ENCODE measurements at regions not wholly inside any gene's neighbourhood (a gene's known extent, or its start where the extent isn't known, plus 50 kb on each side); places are given as distances from the start of the nearest gene placed in this dataset.
"Not testable (repeated sequence)": the region's sequence is repeated elsewhere in the genome, so short reads cannot be mapped to it uniquely, and the experiment has no call there.

DNA sequence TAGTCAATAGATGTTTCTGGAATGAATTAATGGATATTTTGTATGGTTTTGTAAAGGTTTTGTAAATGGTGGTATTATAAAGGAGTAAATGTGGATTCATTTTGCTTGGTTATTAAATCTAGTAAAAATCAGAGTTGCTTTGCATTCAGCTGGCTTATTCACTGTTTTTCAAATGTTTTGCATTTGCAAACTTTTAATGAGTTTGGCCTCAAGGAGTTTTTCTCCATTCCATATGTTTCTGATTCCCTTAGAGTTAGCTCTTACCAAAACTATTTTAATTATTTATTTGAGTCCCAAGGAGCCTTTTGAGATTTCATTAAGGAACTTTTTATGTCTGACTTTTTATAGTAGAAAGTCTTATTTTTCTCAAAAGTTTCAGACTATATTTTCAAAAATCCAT is 992.2 kb downstream of the DIPK2A start:
- no peak for DNase-seq

DNA sequence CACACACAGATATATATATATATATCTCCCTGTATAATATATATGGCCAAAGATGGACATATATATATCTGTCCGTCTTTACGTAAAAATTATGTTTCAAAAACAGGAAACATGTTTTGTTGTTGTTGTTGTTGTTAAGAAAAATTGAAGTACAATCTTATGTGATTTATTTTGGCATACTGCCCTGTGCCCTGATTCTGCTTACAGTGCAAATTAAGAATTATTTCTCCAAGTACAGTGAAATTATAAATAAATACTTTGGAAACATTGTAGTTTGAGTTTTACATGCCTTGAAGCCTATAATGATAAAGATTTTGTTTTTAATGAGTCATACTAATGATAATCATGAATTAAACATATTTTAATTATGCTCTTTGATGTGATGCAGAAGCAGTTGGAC is 994.9 kb downstream of the DIPK2A start:
- DNase-seq: no peak

DNA sequence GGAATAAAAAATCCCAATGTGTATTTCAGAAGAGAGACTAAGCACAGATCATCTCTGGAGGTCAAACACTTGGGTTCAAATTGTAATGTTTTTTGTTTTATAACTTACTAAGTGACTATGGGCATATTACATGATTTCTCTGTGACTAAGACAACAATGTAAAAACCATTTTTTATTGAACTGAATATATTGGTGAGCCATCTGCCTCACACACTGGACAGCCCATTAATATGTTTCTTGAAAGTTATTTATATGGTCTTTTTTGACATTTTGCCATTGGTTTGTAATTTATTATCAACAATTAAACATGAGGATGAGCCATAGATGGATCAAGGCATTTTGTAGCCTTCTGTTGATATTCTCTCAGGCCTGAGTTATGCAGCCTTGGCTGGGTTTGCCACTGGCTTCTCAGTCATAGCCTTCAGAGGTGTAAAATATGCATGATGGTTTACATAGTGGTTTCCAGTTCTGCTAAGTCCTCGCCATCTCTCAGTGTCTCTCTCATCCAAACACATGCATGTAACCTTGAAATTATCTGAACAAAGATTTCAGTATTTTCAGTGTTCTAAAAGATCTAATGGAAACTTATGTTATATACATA is 997.2 kb downstream of the DIPK2A start:
- DNase-seq: no peak

DNA sequence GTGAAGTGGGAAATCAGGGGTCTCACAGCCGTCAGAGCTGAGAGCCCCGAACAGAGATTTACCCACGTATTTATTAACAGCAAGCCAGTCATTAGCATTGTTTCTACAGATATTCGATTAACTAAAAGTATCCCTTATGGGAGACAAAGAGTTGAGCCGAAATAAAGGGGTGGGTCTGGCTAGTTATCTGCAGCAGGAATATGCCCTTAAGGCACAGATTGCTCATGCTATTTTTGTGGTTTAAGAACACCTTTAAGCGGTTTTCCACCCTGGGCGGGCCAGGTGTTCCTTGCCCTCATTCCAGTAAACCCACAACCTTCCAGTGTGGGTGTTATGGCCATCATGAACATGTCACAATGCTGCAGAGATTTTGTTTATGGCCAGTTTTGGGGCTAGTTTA is 1012.9 kb downstream of the DIPK2A start:
- DNase-seq: not testable (repeated sequence)

DNA sequence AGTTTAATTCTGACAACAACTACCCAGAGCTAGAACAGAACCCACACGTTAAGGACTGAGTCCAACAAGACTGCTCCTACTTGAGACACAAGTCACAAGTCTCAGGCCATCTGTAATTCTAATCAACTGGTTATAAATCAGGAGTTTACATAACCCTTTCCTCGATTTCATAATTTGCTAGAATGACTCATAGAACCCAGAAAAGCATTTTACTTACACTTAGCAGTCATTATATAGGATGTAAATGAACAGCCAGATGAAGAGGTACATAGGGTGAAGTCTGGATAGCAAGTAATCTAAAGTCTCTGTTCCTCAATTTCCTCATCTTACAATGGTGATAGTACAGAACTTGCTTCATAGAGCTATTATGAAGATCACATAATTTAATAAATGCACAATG is 1018.2 kb downstream of the DIPK2A start:
- DNase-seq: no peak

DNA sequence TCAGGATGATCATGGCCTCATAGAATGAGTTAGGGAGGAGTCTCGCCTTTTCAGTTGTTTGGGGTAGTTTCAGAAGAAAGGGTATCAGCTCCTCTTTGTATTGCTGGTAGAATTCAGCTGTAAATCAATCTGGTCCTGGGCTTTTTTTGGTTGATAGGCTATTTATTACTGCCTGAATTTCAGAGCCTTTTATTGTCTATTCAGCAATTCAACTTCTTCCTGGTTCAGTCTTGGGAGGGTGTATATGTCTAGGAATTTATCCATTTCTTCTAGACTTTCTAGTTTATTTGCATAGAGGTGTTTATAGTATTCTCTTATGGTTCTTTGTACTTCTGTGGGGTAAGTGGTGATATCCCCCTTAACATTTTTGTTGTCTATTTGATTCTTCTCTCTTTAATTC is 1024.2 kb downstream of the DIPK2A start:
- no peak for DNase-seq

DNA sequence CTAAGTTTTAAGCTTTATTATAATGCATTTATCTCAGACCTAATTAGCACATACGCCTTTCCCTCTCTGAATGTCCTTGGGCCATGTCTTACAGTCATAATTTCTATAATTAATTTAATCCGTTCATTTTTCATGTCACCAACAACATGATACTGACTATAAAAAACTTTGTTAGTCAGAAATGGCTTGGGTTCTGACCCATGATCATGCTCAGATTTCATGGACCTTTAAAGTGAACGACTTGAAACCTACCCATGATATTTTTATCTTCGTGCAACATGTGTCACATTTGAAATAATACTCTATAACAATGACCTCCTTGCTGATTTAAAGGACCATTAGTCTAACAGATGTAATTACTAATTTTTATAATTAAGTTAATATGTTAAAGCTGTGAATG is 1033.8 kb downstream of the DIPK2A start:
- no peak for DNase-seq

DNA sequence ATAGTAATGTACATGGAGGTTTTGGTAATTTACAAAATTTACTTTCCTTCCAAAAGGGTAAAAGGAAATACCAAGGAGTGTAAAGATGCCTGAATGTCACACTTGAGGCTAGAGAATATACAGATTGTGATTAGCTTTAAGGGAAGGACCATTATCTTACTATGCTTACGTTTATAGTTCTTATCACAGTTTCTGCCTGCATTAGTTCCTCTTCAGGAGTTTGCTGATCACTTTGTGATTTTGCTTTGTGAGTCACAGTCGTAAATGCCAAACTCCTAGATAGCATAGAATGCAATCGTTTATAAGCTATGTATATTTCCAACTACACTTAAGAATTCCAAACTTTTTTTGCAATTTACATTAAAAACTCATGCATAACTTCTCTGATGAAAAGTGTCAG is 1034.6 kb downstream of the DIPK2A start:
- no peak for DNase-seq

DNA sequence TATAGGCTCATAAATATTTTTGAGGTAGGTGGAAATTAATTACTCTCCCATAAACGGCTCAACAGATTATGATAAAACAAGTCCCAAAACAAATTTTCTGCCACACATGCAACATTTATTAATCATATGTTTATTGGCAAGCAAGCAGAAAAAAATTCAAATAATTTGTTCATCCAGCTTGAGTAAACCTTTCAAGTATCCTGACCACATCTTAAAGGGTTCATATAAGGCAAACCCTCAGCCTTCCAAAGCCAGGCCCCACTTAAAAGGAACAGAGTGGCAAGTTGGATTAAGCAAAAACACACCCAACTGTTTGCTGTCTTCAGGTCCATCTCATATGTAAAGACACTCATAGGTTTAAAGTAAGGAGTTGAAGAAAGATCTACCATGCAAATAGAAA is 1042.3 kb downstream of the DIPK2A start:
- DNase-seq: no peak

DNA sequence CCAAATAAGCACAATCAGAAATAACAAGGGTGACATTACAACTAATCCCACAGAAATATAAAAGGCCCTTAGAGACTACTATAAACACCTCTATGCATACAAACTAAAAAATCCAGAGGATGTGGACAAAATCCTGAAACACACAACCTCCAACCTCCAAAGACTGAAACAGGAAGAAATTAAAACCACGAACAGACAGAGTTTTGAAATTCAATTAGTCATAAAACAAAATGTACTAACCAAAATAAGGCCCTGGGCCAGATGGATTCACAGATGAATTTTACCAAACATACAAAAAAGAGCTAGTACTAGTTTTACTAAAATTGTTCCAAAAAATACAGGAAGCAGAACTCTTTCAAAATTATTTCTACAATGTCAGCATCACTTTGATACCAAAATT is 1043.6 kb downstream of the DIPK2A start:
- DNase-seq: no peak

DNA sequence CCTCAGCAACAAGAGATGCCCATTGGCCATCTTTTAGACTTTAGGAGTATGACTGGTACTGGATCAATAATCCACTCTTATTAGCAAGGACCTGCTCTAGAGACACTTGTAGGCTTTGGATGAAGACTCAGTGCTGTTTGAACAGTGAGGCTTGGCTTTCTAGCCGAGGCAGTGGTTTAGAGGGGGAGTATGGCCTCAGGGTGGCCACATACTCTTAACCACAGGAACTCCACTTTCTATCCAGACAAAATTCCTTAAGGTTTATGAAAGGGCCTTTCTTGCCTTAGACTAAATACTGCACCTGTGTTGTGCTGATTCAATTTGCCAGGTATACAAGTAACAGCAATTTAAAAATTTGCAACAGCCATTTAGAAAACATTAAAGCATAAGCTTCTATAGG is 1046.3 kb downstream of the DIPK2A start:
- DNase-seq: no peak

DNA sequence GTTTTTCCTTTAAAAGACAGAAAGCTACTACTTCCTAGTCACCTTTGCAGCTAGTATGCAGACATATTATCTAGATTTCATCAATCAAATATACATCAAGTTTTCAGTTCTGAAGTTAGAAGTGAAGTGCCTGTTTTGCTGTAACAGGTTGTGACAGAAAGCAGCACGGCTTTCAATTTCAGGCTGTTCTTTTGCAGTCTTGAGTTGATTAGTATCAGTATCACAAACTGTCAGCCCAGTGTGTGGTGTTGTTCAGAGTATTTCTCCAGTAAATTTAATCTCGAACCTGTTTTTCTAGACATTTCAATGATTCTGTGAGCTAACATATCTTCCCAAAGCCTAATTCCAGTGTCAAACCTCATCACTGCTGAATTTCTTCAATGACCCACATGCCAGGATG is 1050.8 kb downstream of the DIPK2A start:
- no peak for DNase-seq

DNA sequence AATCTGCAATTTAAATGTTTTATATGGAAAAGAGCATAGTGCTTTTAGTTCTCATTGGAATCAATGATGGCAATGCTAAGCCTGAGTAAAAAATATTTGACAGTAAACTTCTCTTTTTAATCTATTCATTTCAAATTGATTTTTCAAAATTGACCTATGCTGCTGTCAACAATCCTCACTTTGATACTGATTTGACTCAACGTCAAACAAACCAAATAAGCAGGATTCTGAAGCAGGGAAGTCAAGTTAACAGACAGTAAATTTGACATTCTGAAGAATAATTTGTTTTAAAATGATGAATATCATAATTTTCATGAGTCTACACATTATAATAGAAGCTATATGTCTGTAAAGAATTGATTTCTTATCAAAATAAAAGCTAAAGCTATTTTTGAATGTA is 1053.1 kb downstream of the DIPK2A start:
- DNase-seq: no peak

DNA sequence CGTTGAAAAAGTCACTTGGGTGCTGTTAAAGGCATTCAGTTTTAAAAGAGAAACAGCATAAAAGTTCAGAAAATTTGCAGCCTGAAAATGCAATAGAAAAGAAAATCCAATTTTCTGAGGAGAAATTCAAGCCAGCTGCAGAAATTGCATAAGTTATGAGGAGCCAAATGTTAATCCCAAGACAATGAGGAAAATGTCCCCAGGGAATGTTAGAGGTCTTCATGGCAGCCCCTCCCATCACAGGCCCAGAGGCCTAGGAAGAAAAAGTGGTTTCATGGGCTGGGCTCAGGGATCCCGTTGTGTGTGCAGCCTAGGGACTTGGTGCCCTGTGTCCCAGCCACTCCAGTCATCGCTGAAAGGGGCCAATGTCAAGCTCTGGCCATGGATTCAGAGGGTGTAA is 1055.6 kb downstream of the DIPK2A start:
- DNase-seq: not testable (repeated sequence)

DNA sequence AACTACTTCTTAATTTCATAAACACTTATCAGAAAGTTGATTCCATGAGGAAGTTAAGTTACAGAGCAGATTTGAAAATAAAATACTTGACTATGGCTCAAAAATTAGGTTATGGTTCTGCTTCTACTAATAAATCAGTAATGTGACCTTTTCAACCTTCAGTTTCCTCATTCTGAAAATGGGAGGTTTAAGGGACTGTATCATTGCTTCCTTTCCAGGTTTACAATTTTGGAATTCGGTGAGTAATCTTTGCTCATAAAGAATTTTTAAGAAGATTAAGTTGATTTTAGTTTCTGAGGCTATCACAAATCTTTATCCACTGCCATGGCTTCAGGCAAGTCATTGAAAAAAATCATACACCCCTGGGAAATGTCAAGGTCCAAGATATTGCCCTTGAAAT is 1061.2 kb downstream of the DIPK2A start:
- DNase-seq: no peak

DNA sequence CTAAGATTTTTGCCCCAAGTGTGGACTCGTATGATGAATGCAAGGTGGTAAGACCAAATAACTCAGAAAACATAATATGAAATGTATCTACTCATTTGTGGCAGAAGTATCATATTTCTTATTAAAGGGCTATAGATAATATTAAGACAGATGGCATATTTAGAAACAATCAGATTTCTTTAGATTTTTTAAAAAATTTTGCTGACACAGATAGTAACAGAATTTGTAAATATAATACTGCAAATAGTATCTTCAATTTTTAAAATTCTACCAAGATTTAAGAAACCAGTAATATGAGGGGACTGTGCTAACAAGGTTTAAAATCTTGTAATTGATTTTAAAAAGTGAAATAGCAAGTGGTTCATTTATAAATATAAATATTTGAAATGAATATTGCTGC is 1064.1 kb downstream of the DIPK2A start:
- no peak for DNase-seq

DNA sequence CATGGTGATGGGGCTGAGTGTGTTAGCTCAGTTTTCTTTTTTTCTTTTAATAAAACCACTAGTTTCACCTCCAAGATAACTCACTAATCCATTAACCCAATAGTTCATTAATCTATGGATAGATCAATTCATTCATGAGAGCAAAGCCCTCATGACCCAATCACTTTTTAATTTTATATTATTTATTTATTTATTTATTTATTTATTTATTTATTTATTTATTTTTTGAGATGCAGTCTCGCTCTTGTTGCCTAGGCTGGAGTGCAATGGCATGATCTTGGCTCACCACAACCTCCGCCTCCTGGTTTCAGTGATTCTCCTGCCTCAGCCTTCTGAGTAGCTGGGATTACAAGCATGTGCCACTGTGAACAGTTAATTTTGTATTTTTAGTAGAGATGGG is 1082.4 kb downstream of the DIPK2A start:
- DNase-seq: not testable (repeated sequence)

DNA sequence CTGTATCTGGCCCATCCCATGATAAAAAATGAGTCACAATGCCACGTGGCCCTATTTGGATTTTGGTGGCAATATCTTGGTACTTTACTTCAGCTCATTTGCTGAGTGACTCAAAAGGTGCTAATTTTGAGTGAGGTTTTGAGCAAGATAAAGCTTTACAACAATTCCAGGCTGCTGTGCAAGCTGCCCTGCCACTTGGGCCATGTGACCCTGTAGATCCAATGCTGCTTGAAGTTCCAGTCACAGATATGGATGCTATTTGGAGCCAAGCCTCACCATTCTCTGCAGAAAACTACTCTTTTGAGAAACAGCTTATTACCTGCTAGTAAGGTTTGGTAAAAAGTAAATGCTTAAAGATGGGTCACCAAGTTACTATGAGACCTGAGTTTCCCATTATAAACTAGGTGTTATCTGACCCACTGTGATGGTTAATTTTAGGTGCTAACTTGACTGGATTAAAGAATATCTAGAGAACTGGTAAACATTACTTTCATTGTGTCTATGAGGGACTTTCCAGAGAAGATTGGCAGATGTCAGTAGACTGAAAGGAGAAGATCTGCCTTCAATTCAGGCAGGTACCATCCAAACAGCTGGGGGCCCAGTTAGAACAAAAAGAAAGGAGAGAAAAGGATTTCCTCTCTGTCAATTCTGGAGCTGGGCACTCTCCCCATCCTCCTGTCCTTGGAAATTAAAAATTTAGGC is 1083.9 kb downstream of the DIPK2A start:
- DNase-seq: no peak

DNA sequence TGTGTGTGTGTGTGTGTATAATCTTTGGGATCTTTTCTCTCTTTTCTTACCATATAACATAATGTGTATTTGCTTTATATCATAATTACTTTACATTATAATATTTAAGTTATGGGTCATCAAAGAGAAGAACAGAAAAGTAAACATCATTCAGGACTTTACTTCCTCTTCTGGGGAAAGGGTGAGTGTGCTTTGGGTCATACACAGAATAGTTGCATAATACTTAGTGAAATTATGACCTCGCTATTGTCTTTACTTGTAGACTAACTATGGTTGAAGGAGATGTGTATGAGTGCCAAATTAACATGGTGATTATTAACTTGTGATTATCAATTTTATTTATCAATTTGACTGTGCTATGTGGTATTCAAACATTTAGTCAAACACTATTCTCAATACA is 1086.9 kb downstream of the DIPK2A start:
- no peak for DNase-seq

DNA sequence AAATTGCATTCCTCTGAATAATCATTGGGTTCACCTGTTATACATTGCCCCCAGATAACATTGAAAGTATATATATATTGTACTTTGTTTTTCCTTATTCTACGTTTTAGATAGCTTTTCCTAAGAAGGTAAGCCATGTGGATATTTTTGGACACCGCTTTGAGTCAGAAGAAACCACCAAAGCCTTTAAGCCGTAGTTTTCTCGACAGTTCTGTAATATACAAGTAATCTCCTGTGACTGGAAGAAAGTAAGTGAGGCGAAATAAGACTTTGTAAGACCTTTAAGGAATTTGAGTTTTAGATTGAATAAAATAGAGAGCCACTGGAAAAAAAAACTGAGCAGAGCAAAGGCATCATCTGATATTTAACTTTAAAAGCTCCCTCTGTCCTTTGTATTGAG is 1092.0 kb downstream of the DIPK2A start:
- DNase-seq: no peak

DNA sequence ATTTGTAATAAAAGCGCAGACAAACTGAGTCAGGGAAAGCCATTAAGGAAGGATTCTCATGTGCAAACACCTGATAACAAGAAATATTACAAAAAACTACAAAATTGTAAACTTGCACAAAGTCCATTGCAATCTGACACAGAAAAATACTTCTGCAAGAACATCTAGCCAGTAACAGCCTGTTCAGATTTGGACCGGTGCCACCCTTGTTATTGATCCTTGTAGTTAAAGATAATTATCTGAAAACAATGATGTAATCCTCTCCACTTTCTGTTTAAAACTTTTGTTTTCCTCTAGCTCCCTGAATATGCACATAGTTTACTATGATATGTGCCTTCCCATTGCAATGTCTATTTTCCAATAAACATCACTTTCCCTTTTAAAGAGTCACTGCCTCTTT is 1090.2 kb downstream of the PLOD2 start:
- DNase-seq: no peak

DNA sequence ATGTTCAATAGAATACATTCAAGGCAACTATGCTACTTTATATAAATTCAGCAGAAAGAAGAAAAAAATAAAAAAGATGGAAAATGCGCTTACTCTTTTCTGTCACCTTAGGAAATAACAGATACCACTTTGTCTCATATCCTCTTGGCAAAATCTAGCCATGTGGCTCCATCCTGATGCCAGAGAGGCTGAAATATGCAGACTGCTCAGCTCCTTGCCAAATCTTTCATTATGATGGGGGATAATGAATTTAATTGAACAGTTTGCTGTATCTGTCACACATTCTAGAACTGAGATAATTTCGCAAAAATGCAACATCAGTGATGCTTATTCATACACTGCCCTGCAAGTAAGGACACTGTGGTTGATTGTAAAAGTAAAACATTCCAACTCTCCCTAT is 1081.5 kb downstream of the PLOD2 start:
- no peak for DNase-seq

DNA sequence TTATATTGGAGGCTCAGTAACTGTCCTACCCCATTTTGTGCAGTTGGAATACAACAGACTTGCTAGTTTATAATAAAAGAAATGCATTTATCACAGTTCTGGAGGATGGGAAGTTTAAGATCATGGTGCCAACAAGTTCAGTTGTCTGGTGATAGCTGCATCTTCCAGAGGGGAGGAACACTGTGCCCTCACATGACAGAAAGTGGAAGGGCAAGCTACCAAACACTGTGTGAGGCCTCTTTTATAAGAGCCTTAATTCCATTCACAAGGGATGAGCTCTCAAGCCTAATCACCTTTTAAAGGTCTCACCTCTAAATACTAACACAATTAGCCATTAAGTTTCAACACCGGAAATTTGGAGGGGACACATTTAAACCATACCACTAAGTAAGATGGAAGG is 1073.9 kb downstream of the PLOD2 start:
- no peak for DNase-seq

DNA sequence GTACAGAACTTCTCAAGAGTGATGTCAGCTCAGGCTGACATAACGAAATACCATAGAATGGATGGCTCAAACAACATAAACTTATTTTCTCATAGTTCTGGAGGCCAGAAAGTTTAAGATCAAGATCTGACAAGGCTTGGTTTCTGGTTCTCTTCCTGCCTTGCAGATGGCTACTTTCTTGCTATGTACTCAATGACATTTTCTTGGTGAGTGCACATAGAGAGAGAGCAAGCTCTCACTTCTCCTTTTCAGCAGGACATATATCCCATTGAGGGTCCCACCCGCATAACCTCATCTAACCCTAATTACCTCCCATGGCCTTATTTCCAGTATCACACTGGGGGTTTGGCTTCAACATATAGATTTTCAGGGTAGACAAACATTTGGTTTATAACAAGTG is 1072.1 kb downstream of the PLOD2 start:
- DNase-seq: no peak

DNA sequence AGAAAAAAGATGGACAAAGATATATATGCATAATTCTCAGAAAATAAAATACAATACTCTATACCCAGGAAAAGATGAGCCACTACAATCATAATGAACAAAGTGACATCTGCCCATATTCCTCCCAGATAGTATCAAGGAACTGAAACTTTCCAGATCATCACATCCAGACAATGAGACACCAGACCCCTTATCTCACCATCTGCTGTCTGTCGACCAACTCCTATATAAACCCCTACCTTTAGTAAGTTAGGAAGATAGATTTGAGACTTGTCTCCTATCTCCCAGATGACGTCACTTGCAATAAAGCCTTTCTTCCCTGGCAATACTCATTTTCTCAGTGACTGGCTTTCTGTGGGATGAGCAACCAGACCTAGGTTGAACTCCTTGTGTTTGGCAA is 1071.6 kb downstream of the PLOD2 start:
- no peak for DNase-seq

Data from CD4-positive, alpha-beta T cell treated with Interferon gamma for 1 hour (primary cell).